Lung (tissue), 11 donors: ENCODE measurements at regions not wholly inside any gene's neighbourhood (a gene's known extent, or its start where the extent isn't known, plus 50 kb on each side); places are given as distances from the start of the nearest gene placed in this dataset.
"Not testable (repeated sequence)": the region's sequence is repeated elsewhere in the genome, so short reads cannot be mapped to it uniquely, and the experiment has no call there.

ENCODE experiments used
- ATAC-seq: fragments of 200-7000 bp; cut with Tn5 transposase; one replicate; pipeline ENCODE4 v1.9.1; 2020; ENCODE audit warnings: moderate number of reproducible peaks; ENCODE audit not compliant: insufficient read depth, low FRiP score
- DNase-seq, 3 donors: peaks; one replicate each; pipeline ENCODE4 v3.0.0-alpha.2; 2013 to 2017
- H3K27ac ChIP-seq, 2 donors: one replicate each; pipeline ENCODE4 v1.5.1; 2013; ENCODE audit warnings: mild to moderate bottlenecking in 2 of 2, moderate library complexity in 2 of 2, control low read depth in 1 of 2, inconsistent platforms in 1 of 2, low read depth in 1 of 2, low read length in 1 of 2
- H3K27me3 ChIP-seq, 3 donors: one replicate each; pipeline ENCODE4 v1.5.1; 2013; ENCODE audit warnings: low read length in 2 of 3; ENCODE audit not compliant: control insufficient read depth in 3 of 3, insufficient read depth in 3 of 3
- H3K36me3 ChIP-seq, 4 donors: one replicate each; pipeline ENCODE4 v1.5.1; 2013; ENCODE audit warnings: low read length in 4 of 4, mild to moderate bottlenecking in 1 of 4, moderate library complexity in 1 of 4; ENCODE audit not compliant: control insufficient read depth in 4 of 4, insufficient read depth in 4 of 4
- H3K4me1 ChIP-seq, 5 donors: one replicate each; pipeline ENCODE4 v1.5.1; 2013; ENCODE audit warnings: low read length in 5 of 5, mild to moderate bottlenecking in 2 of 5, moderate library complexity in 1 of 5; ENCODE audit not compliant: control insufficient read depth in 5 of 5, insufficient read depth in 5 of 5
- H3K4me3 ChIP-seq: one replicate; pipeline ENCODE4 v1.5.1; 2013; ENCODE audit warnings: mild to moderate bottlenecking, control low read depth, moderate library complexity
- H3K9ac ChIP-seq, 2 donors: one replicate each; pipeline ENCODE4 v1.5.1; 2013; ENCODE audit warnings: low read length in 2 of 2, control low read depth in 1 of 2; ENCODE audit not compliant: insufficient read depth in 1 of 2
- H3K9me3 ChIP-seq, 4 donors: one replicate each; pipeline ENCODE4 v1.5.1; 2013; ENCODE audit warnings: low read length in 3 of 4, mild to moderate bottlenecking in 1 of 4, moderate library complexity in 1 of 4; ENCODE audit not compliant: control insufficient read depth in 4 of 4, insufficient read depth in 3 of 4
- WGBS, 2 donors: extraction: QIAGEN DNeasy Blood & Tissue Kit; methylation state at CpG; one replicate each; pipeline ENCODE4 v1.1.7; 2013; 5-methylcytosine and 5-hydroxymethylcytosine counted together
- TF ChIP-seq, protein P1 (sequence below): IDR thresholded peaks from 2 replicates; pipeline ENCODE4 v1.5.1; 2012; ENCODE audit warnings: mild to moderate bottlenecking; ENCODE audit errors: control extremely low read depth, extremely low read depth
- donor health status: control.
- donor health status: control.
- donor health status: Bipolar disorder and iron deficiency.
- donor health status: healthy.
- donor health status: DM: yes; HTN: yes; CAD: no.

GRCh38 chr6:65989676-65990075, 282.6 kb upstream of the EYS start:
- no peak overlapping the region for H3K9ac ChIP-seq
- DNase-seq (no peak), ATAC-seq (no peak)
- no peaks in the 10 kb centered on the region for H3K4me1 ChIP-seq
- no peak overlapping the region for H3K4me3 ChIP-seq
- no peaks in the 10 kb centered on the region for H3K9me3 ChIP-seq
- no peaks in the 10 kb centered on the region for H3K27me3 ChIP-seq
- WGBS, 2 donors, result 92 to 93% methylated on average over 5 of the region's 5 CpGs
- no peaks in the 10 kb centered on the region for H3K36me3 ChIP-seq
- no peak overlapping the region for H3K27ac ChIP-seq
- TF ChIP-seq, protein P1, sequence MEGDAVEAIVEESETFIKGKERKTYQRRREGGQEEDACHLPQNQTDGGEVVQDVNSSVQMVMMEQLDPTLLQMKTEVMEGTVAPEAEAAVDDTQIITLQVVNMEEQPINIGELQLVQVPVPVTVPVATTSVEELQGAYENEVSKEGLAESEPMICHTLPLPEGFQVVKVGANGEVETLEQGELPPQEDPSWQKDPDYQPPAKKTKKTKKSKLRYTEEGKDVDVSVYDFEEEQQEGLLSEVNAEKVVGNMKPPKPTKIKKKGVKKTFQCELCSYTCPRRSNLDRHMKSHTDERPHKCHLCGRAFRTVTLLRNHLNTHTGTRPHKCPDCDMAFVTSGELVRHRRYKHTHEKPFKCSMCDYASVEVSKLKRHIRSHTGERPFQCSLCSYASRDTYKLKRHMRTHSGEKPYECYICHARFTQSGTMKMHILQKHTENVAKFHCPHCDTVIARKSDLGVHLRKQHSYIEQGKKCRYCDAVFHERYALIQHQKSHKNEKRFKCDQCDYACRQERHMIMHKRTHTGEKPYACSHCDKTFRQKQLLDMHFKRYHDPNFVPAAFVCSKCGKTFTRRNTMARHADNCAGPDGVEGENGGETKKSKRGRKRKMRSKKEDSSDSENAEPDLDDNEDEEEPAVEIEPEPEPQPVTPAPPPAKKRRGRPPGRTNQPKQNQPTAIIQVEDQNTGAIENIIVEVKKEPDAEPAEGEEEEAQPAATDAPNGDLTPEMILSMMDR, result no peak

- no peak for ATAC-seq
- WGBS, 2 donors, result 57 to 63% methylated on average over 1 of the region's 1 CpG
- DNase-seq, result peak in 2 of 3 donors; percentile 80 to 91
- TF ChIP-seq, protein P1, result no peak
- H3K9me3 ChIP-seq, result no peaks in the 10 kb centered on the region
- no peaks in the 10 kb centered on the region for H3K4me1 ChIP-seq
- no peak overlapping the region for H3K9ac ChIP-seq
- H3K36me3 ChIP-seq, result no peaks in the 10 kb centered on the region
- H3K4me3 ChIP-seq, result no peak overlapping the region
- no peak overlapping the region for H3K27ac ChIP-seq
- H3K27me3 ChIP-seq, result no peaks in the 10 kb centered on the region
Observed at GRCh38 chr6:65988006-65988405, 281.0 kb upstream of the EYS start.

DNA sequence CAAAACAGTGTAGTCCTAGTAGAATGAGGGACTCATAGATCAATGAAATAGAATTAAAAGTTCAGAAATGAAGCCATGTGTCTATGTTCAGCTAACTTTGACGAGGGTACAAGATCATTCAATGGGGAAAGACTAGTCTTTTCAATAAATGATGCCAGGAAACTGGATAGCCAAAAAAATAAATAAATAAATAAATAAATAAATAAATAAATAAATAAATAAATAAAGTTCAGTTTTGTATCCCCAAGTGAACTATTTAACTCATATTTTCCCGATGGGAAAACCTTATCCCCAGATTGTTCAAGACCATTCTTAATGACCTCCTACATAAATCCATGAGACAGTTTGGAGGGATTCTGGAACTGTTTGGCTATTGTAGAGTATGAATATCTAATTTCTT, 277.1 kb upstream of the EYS start:
- 89 to 91% methylated on average over 2 of the region's 2 CpGs for WGBS, 2 donors
- H3K4me3 ChIP-seq, result no peak overlapping the region
- no peak for DNase-seq
- no peaks in the 10 kb centered on the region for H3K27me3 ChIP-seq
- H3K4me1 ChIP-seq, result no peaks in the 10 kb centered on the region
- no peaks in the 10 kb centered on the region for H3K9me3 ChIP-seq
- no peak for ATAC-seq
- H3K9ac ChIP-seq, result no peak overlapping the region
- no peaks in the 10 kb centered on the region for H3K36me3 ChIP-seq
- no peak overlapping the region for H3K27ac ChIP-seq
- TF ChIP-seq, protein P1, result no peak

- no peak overlapping the region for H3K4me3 ChIP-seq
- H3K4me1 ChIP-seq, result no peaks in the 10 kb centered on the region
- no peak overlapping the region for H3K9ac ChIP-seq
- no peak overlapping the region for H3K27ac ChIP-seq
- no peak for DNase-seq
- no peaks in the 10 kb centered on the region for H3K36me3 ChIP-seq
- WGBS, 2 donors, result 54 to 74% methylated on average over 2 of the region's 2 CpGs
- TF ChIP-seq, protein P1, result no peak
- no peaks in the 10 kb centered on the region for H3K9me3 ChIP-seq
- H3K27me3 ChIP-seq, result no peaks in the 10 kb centered on the region
- no peak for ATAC-seq
Observed at GRCh38 chr6:65979120-65979519, 272.1 kb upstream of the EYS start.

DNA sequence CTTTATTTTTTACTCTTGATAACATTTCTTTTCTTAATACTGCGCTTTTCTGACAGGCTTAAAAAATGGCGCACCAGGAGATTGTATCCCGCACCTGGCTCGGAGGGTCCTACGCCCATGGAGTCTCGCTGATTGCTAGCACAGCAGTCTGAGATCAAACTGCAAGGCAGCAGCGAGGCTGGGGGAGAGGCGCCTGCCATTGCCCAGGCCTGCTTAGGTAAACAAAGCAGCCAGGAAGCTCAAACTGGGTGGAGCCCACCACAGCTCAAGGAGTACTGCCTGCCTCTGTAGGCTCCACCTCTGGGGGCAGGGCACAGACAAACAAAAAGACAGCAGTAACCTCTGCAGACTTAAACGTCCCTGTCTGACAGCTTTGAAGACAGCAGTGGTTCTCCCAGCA, 264.2 kb upstream of the EYS start:
- not testable (repeated sequence) for DNase-seq, H3K27ac ChIP-seq, H3K4me3 ChIP-seq, H3K27me3 ChIP-seq, H3K9ac ChIP-seq, H3K9me3 ChIP-seq, H3K4me1 ChIP-seq, ATAC-seq, H3K36me3 ChIP-seq
- 88 to 89% methylated on average over 9 of the region's 9 CpGs for whole genome bisulfite sequencing, 2 donors
